HepG2 (cell line): ENCODE measurements at regions not wholly inside any gene's neighbourhood (a gene's known extent, or its start where the extent isn't known, plus 50 kb on each side); places are given as distances from the start of the nearest gene placed in this dataset.

Source experiments
- ATAC-seq: fragments of 200-7000 bp; cut with Tn5 transposase; 3 replicates; pipeline ENCODE4 v1.9.1; 2020; ENCODE audit warnings: mild to moderate bottlenecking, moderate library complexity
- BruUV-seq: library from RNA; stranded (reverse); fragments of 400-500 nt; replicated peaks from 2 replicates; lab custom pipeline; 2021; lab: Mats Ljungman, UMichigan
- CTCF ChIA-PET: fragments of 300-600 bp; formaldehyde crosslinking; extraction: SDS; loops from one replicate; lab custom pipeline; 2021; ENCODE audit warnings: low total read pairs, inconsistent platforms, low intra/inter-chr PET ratio; lab: Yijun Ruan, JAX
- POLR2A ChIA-PET: fragments of 350-600 bp; sonication (Branson Sonifier 250); formaldehyde crosslinking; loops from one replicate; lab custom pipeline; 2020; ENCODE audit warnings: antibody characterized with exemption, inconsistent platforms; lab: Yijun Ruan, JAX
- DNase-seq: peaks from one replicate; pipeline ENCODE4 v3.0.0-alpha.2; 2015; ENCODE audit warnings: low spot score
- FAIRE-seq: peaks from 3 replicates; lab custom pipeline; 2011; peaks lifted over from hg19 to GRCh38; lab: Jason Lieb, UNC
- H2AFZ ChIP-seq: one replicate; pipeline ENCODE4 v1.6.1; 2011; ENCODE audit warnings: low read length, inconsistent platforms
- H3K27ac ChIP-seq: fragments of 300-600 bp; 3 replicates; pipeline ENCODE4 v1.8.0; 2011; ENCODE audit warnings: mixed run types, mild to moderate bottlenecking, mixed read lengths, low read length, inconsistent platforms; ENCODE audit not compliant: insufficient read depth; ENCODE audit errors: extremely low read length
- H3K27me3 ChIP-seq, 2 experiments: fragments of 200-600 bp in 1 of 2; 2 replicates in 1 of 2; 3 replicates in 1 of 2; pipeline versions ENCODE4 v1.6.0 to v1.8.0; 2011; ENCODE audit warnings: low read length in 2 of 2, mild to moderate bottlenecking in 2 of 2, moderate library complexity in 2 of 2, inconsistent platforms in 1 of 2; ENCODE audit not compliant: insufficient read depth in 2 of 2, control insufficient read depth in 1 of 2
- H3K36me3 ChIP-seq, 2 experiments: fragments of 200-600 bp in 1 of 2; replicated peaks in 1 of 2; 2 replicates in 1 of 2; 3 replicates in 1 of 2; pipeline versions ENCODE4 v1.5.1 to v1.8.0; 2011; ENCODE audit warnings: low read length in 2 of 2, inconsistent platforms in 1 of 2; ENCODE audit not compliant: insufficient read depth in 2 of 2, control insufficient read depth in 1 of 2
- H3K4me1 ChIP-seq: 2 replicates; pipeline ENCODE4 v1.5.1; 2012; ENCODE audit warnings: low read length, inconsistent platforms; ENCODE audit not compliant: insufficient read depth
- H3K4me2 ChIP-seq: 2 replicates; pipeline ENCODE4 v1.6.0; 2011; ENCODE audit warnings: low read depth, low read length, inconsistent platforms
- H3K4me3 ChIP-seq, 3 experiments: fragments of 200-600 bp in 1 of 3; sonication (generic), shearing (Covaris generic) in 1 of 3; replicated peaks in 1 of 3; 2 replicates each; pipeline ENCODE4 v1.5.1; 2011 to 2016; ENCODE audit warnings: low read length in 3 of 3, inconsistent platforms in 2 of 3, low read depth in 2 of 3, mild to moderate bottlenecking in 2 of 3, control low read depth in 1 of 3, mixed read lengths in 1 of 3; ENCODE audit not compliant: insufficient read depth in 1 of 3
- H3K79me2 ChIP-seq: one replicate; pipeline ENCODE4 v1.6.1; 2011; ENCODE audit warnings: low read length, inconsistent platforms; ENCODE audit not compliant: insufficient read depth
- H3K9ac ChIP-seq: 2 replicates; pipeline ENCODE4 v1.6.0; 2011; ENCODE audit warnings: mild to moderate bottlenecking, low read depth, low read length, inconsistent platforms; ENCODE audit not compliant: insufficient read depth
- H3K9me3 ChIP-seq: 2 replicates; pipeline ENCODE4 v1.5.1; 2012; ENCODE audit warnings: mild to moderate bottlenecking, low read length
- H4K20me1 ChIP-seq: 2 replicates; pipeline ENCODE4 v1.6.0; 2011; ENCODE audit warnings: inconsistent platforms, mild to moderate bottlenecking, low read length, moderate library complexity; ENCODE audit not compliant: insufficient read depth
- GATAD2A ChIP-seq: IDR thresholded peaks from 2 replicates; pipeline ENCODE4 v1.6.1; 2016
- KLF9 ChIP-seq: IDR thresholded peaks from 2 replicates; pipeline ENCODE4 v1.6.1; 2016; ENCODE audit warnings: low read depth
- PAF1 ChIP-seq: IDR thresholded peaks from 2 replicates; pipeline ENCODE4 v1.6.1; 2016; ENCODE audit warnings: missing genetic modification reagents, missing compliant biosample characterization
- SMAD9 ChIP-seq: sonication (generic); formaldehyde crosslinking; IDR thresholded peaks from 2 replicates; pipeline ENCODE4 v1.5.1; 2020; ENCODE audit warnings: mild to moderate bottlenecking, missing genetic modification reagents
- ZNF138 ChIP-seq: sonication (generic); formaldehyde crosslinking; IDR thresholded peaks from 2 replicates; pipeline ENCODE4 v1.5.0; 2020; ENCODE audit warnings: mild to moderate bottlenecking, low read depth, missing genetic modification reagents
- ZNF746 ChIP-seq: sonication (generic); formaldehyde crosslinking; IDR thresholded peaks from 2 replicates; pipeline ENCODE4 v1.8.0; 2022; ENCODE audit warnings: mild to moderate bottlenecking, missing genetic modification reagents
- ZNF788 ChIP-seq: sonication (generic); formaldehyde crosslinking; IDR thresholded peaks from 2 replicates; pipeline ENCODE4 v1.5.0; 2020; ENCODE audit warnings: mild to moderate bottlenecking, missing genetic modification reagents, borderline replicate concordance
- WGBS: methylation state at CpG from one replicate; pipeline ENCODE4 v1.1.6; 2017; ENCODE audit warnings: low lambda C conversion rate; 5-methylcytosine and 5-hydroxymethylcytosine counted together
- in situ Hi-C: cut with HindIII; loops from 2 replicates; pipeline ENCODE4 v1.10.0; 2017; ENCODE audit warnings: low pct_unique_long_range_greater_than_20kb; ENCODE audit not compliant: extremely low pct_ligation_motif_present
- intact Hi-C: fragments of 100-400 bp; cut with micrococcal nuclease; formaldehyde crosslinking; loops from one replicate; pipeline ENCODE4 v1.10.0; 2022; ENCODE audit not compliant: unreplicated experiment
- TF ChIP-seq, protein P1 (sequence below): sonication (generic); formaldehyde crosslinking; IDR thresholded peaks from 2 replicates; pipeline ENCODE4 v1.4.0; 2020; ENCODE audit warnings: missing genetic modification reagents
- TF ChIP-seq, protein P2 (sequence below): sonication (generic); formaldehyde crosslinking; IDR thresholded peaks from 2 replicates; pipeline ENCODE4 v1.5.0; 2020; ENCODE audit warnings: missing genetic modification reagents
- TF ChIP-seq, protein P3 (sequence below): sonication (generic); formaldehyde crosslinking; IDR thresholded peaks from 2 replicates; pipeline ENCODE4 v1.4.0; 2020; ENCODE audit warnings: missing genetic modification reagents, borderline replicate concordance
- TF ChIP-seq, protein P4 (sequence below): sonication (generic); formaldehyde crosslinking; IDR thresholded peaks from 2 replicates; pipeline ENCODE4 v1.4.0; 2020; ENCODE audit warnings: missing genetic modification reagents, borderline replicate concordance
- TF ChIP-seq, protein P5 (sequence below): sonication (generic); formaldehyde crosslinking; IDR thresholded peaks from 2 replicates; pipeline ENCODE4 v1.4.0; 2020; ENCODE audit warnings: low read depth, missing genetic modification reagents

DNA sequence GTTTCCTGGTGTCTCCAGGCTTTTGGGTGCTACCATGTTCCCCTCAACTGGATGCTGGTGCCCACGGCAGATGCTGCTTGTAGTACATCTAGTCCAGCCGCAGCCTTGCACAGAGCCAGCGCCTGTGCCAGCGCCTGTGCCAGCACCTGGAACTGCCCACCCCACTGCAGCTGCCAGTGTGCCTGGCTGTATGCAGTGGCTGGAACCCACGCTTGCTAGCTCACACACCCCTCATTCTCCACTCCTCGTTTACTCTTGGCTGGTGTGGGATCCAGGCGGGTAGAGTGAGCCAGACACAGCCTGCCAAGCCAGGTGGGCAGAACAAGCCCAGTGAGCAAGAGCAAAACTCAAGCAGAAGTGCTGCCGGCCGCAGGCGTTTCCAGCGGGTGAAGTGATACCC, 428.6 kb downstream of the SLITRK1 start (continued):
- TF ChIP-seq, protein P1, sequence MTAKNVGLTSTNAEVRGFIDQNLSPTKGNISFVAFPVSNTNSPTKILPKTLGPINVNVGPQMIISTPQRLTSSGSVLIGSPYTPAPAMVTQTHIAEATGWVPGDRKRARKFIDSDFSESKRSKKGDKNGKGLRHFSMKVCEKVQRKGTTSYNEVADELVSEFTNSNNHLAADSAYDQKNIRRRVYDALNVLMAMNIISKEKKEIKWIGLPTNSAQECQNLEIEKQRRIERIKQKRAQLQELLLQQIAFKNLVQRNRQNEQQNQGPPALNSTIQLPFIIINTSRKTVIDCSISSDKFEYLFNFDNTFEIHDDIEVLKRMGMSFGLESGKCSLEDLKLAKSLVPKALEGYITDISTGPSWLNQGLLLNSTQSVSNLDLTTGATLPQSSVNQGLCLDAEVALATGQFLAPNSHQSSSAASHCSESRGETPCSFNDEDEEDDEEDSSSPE (CRISPR knock-in tag), result no peak
- TF ChIP-seq PAF1 (CRISPR knock-in tag) (no peak), ZNF746 (CRISPR knock-in tag) (no peak), GATAD2A (CRISPR knock-in tag) (no peak)
- TF ChIP-seq, protein P2, sequence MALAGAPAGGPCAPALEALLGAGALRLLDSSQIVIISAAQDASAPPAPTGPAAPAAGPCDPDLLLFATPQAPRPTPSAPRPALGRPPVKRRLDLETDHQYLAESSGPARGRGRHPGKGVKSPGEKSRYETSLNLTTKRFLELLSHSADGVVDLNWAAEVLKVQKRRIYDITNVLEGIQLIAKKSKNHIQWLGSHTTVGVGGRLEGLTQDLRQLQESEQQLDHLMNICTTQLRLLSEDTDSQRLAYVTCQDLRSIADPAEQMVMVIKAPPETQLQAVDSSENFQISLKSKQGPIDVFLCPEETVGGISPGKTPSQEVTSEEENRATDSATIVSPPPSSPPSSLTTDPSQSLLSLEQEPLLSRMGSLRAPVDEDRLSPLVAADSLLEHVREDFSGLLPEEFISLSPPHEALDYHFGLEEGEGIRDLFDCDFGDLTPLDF, result no peak
- TF ChIP-seq, protein P3, sequence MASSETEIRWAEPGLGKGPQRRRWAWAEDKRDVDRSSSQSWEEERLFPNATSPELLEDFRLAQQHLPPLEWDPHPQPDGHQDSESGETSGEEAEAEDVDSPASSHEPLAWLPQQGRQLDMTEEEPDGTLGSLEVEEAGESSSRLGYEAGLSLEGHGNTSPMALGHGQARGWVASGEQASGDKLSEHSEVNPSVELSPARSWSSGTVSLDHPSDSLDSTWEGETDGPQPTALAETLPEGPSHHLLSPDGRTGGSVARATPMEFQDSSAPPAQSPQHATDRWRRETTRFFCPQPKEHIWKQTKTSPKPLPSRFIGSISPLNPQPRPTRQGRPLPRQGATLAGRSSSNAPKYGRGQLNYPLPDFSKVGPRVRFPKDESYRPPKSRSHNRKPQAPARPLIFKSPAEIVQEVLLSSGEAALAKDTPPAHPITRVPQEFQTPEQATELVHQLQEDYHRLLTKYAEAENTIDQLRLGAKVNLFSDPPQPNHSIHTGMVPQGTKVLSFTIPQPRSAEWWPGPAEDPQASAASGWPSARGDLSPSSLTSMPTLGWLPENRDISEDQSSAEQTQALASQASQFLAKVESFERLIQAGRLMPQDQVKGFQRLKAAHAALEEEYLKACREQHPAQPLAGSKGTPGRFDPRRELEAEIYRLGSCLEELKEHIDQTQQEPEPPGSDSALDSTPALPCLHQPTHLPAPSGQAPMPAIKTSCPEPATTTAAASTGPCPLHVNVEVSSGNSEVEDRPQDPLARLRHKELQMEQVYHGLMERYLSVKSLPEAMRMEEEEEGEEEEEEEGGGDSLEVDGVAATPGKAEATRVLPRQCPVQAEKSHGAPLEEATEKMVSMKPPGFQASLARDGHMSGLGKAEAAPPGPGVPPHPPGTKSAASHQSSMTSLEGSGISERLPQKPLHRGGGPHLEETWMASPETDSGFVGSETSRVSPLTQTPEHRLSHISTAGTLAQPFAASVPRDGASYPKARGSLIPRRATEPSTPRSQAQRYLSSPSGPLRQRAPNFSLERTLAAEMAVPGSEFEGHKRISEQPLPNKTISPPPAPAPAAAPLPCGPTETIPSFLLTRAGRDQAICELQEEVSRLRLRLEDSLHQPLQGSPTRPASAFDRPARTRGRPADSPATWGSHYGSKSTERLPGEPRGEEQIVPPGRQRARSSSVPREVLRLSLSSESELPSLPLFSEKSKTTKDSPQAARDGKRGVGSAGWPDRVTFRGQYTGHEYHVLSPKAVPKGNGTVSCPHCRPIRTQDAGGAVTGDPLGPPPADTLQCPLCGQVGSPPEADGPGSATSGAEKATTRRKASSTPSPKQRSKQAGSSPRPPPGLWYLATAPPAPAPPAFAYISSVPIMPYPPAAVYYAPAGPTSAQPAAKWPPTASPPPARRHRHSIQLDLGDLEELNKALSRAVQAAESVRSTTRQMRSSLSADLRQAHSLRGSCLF (CRISPR knock-in tag), result no peak

DNA sequence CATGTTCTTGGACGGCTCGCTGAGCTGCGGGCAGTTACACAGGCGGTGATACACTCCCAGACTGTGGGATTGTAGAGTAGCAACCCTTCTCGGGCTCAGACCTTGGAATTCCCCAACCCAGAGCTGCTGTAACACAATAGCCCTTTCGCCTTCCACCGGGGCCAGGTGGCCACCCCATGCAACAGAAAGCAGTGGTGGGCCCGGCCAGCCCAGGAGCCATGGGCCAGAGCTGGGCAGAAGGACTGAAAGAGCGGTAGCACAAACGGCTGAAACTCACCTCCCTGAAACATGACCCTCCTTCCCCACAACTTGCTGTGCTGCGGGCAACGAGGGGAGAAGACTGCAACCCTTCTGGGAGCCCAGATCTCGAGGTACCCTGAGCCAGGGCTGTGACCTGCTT, 429.0 kb downstream of the SLITRK1 start:
- no peaks in the 10 kb centered on the region for H3K36me3 ChIP-seq
- FAIRE-seq, result no peak
- no TSS peak for BruUV-seq
- ChIA-PET POLR2A (no interaction called here), CTCF (no interaction called here)
- H3K9ac ChIP-seq, result no peak overlapping the region
- no peaks in the 10 kb centered on the region for H3K27me3 ChIP-seq
- no peak for ATAC-seq
- no peaks in the 10 kb centered on the region for H3K79me2 ChIP-seq
- intact Hi-C loops, result no loop called here
- H3K4me1 ChIP-seq, result no peaks in the 10 kb centered on the region
- no peak overlapping the region for H3K4me2 ChIP-seq
- H3K27ac ChIP-seq, result no peak overlapping the region
- WGBS, result 0% methylated on average over 1 of the region's 13 CpGs
- DNase-seq, result no peak
- H2AFZ ChIP-seq, result no peak overlapping the region
- no peaks in the 10 kb centered on the region for H4K20me1 ChIP-seq
- H3K4me3 ChIP-seq, result no peak overlapping the region
- in situ Hi-C loops, result no loop called here
- peaks cover 16% of the 10 kb centered on the region for H3K9me3 ChIP-seq
- TF ChIP-seq ZNF138 (CRISPR knock-in tag) (no peak), ZNF788 (no peak), SMAD9 (no peak), KLF9 (CRISPR knock-in tag) (no peak)
- TF ChIP-seq, protein P4, sequence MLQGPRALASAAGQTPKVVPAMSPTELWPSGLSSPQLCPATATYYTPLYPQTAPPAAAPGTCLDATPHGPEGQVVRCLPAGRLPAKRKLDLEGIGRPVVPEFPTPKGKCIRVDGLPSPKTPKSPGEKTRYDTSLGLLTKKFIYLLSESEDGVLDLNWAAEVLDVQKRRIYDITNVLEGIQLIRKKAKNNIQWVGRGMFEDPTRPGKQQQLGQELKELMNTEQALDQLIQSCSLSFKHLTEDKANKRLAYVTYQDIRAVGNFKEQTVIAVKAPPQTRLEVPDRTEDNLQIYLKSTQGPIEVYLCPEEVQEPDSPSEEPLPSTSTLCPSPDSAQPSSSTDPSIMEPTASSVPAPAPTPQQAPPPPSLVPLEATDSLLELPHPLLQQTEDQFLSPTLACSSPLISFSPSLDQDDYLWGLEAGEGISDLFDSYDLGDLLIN, result no peak
- TF ChIP-seq, protein P5, sequence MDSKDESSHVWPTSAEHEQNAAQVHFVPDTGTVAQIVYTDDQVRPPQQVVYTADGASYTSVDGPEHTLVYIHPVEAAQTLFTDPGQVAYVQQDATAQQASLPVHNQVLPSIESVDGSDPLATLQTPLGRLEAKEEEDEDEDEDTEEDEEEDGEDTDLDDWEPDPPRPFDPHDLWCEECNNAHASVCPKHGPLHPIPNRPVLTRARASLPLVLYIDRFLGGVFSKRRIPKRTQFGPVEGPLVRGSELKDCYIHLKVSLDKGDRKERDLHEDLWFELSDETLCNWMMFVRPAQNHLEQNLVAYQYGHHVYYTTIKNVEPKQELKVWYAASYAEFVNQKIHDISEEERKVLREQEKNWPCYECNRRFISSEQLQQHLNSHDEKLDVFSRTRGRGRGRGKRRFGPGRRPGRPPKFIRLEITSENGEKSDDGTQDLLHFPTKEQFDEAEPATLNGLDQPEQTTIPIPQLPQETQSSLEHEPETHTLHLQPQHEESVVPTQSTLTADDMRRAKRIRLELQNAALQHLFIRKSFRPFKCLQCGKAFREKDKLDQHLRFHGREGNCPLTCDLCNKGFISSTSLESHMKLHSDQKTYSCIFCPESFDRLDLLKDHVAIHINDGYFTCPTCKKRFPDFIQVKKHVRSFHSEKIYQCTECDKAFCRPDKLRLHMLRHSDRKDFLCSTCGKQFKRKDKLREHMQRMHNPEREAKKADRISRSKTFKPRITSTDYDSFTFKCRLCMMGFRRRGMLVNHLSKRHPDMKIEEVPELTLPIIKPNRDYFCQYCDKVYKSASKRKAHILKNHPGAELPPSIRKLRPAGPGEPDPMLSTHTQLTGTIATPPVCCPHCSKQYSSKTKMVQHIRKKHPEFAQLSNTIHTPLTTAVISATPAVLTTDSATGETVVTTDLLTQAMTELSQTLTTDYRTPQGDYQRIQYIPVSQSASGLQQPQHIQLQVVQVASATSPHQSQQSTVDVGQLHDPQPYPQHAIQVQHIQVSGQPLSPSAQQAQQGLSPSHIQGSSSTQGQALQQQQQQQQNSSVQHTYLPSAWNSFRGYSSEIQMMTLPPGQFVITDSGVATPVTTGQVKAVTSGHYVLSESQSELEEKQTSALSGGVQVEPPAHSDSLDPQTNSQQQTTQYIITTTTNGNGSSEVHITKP, result no peak
